Small intestine (tissue), 7 donors: ENCODE measurements at regions not wholly inside any gene's neighbourhood (a gene's known extent, or its start where the extent isn't known, plus 50 kb on each side); places are given as distances from the start of the nearest gene placed in this dataset.
"Not testable (repeated sequence)": the region's sequence is repeated elsewhere in the genome, so short reads cannot be mapped to it uniquely, and the experiment has no call there.

Experiments
- DNase-seq, 2 donors: peaks; one replicate each; pipeline versions ENCODE4 v3.0.0 to v3.0.0-alpha.2; 2013
- FAIRE-seq: peaks from 2 replicates; lab custom pipeline; 2012; peaks lifted over from hg19 to GRCh38; lab: Jason Lieb, UNC
- H3K27ac ChIP-seq, 3 donors: one replicate each; pipeline ENCODE4 v1.5.1; 2013; ENCODE audit warnings: low read length in 2 of 3, mild to moderate bottlenecking in 2 of 3, control low read depth in 1 of 3, inconsistent platforms in 1 of 3, low read depth in 1 of 3, moderate library complexity in 1 of 3
- H3K27me3 ChIP-seq, 3 donors: one replicate each; pipeline ENCODE4 v1.6.1; 2013; ENCODE audit warnings: low read length in 3 of 3, inconsistent platforms in 1 of 3; ENCODE audit not compliant: control insufficient read depth in 3 of 3, insufficient read depth in 3 of 3
- H3K36me3 ChIP-seq, 3 donors: one replicate each; pipeline ENCODE4 v1.6.1; 2013; ENCODE audit warnings: low read length in 3 of 3, inconsistent platforms in 1 of 3, low read depth in 1 of 3, mild to moderate bottlenecking in 1 of 3, moderate library complexity in 1 of 3; ENCODE audit not compliant: control insufficient read depth in 3 of 3, insufficient read depth in 2 of 3
- H3K4me1 ChIP-seq, 3 donors: one replicate each; pipeline ENCODE4 v1.6.1; 2013; ENCODE audit warnings: low read length in 2 of 3, inconsistent platforms in 1 of 3, low read depth in 1 of 3, mild to moderate bottlenecking in 1 of 3, moderate library complexity in 1 of 3; ENCODE audit not compliant: control insufficient read depth in 3 of 3, insufficient read depth in 2 of 3
- H3K4me3 ChIP-seq, 3 donors: one replicate each; pipeline ENCODE4 v1.5.1; 2013; ENCODE audit warnings: low read length in 3 of 3, control low read depth in 1 of 3, inconsistent platforms in 1 of 3, low read depth in 1 of 3, mild to moderate bottlenecking in 1 of 3, moderate library complexity in 1 of 3
- H3K9me3 ChIP-seq, 2 donors: one replicate each; pipeline ENCODE4 v1.6.1; 2013; ENCODE audit warnings: low read depth in 1 of 2, low read length in 1 of 2; ENCODE audit not compliant: control insufficient read depth in 2 of 2, insufficient read depth in 1 of 2
- WGBS, 3 donors: extraction: QIAGEN DNeasy Blood & Tissue Kit; methylation state at CpG; one replicate each; pipeline ENCODE4 v1.1.7; 2013; 5-methylcytosine and 5-hydroxymethylcytosine counted together
- donor health status: healthy with polysubstance abuse.
- donor health status: control.
- donor health status: control.
- donor health status: Bipolar disorder and iron deficiency.
- donor health status: healthy.

DNA sequence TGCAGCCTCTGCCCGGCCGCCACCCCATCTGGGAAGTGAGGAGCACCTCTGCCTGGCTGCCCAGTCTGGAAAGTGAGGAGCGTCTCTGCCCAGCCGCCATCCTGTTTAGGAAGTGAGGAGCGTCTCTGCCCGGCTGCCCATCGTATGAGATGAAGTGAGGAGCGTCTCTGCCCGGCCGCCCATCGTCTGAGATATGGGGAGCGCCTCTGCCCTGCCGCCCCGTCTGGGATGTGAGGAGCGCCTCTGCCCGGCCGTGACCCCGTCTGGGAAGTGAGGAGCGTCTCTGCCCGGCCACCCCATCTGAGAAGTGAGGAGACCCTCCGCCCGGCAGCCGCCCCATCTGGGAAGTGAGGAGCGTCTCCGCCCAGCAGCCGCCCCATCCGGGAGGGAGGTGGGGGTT, 1069.5 kb upstream of the EPHA6 start:
- WGBS, 3 donors, result 91 to 95% (median 92%) methylated on average over 8 to 27 of the region's 27 CpGs
- H3K27me3 ChIP-seq, H3K4me1 ChIP-seq, H3K27ac ChIP-seq, FAIRE-seq, H3K4me3 ChIP-seq, H3K9me3 ChIP-seq, H3K36me3 ChIP-seq, DNase-seq: not testable (repeated sequence)

GRCh38 chr3:95750097-95750496, 1064.3 kb upstream of the EPHA6 start:
- no peaks in the 10 kb centered on the region for H3K27me3 ChIP-seq
- DNase-seq (peak in 1 of 2 donors; percentile 7), FAIRE-seq (no peak)
- WGBS, 3 donors, result 9 to 33% (median 20%) methylated on average over 3 of the region's 3 CpGs
- H3K4me3 ChIP-seq, result no peak overlapping the region
- H3K36me3 ChIP-seq, result no peaks in the 10 kb centered on the region
- peaks cover 0 to 4% of the 10 kb centered on the region in 2 donors for H3K9me3 ChIP-seq
- H3K4me1 ChIP-seq, result no peaks in the 10 kb centered on the region
- no peak overlapping the region for H3K27ac ChIP-seq

- Histone ChIP-seq H3K4me1 (no peaks in the 10 kb centered on the region), H3K36me3 (no peaks in the 10 kb centered on the region), H3K27ac (no peak overlapping the region), H3K4me3 (no peak overlapping the region), H3K27me3 (no peaks in the 10 kb centered on the region), H3K9me3 (peaks cover 0 to 4% of the 10 kb centered on the region in 2 donors)
- DNase-seq (no peak), FAIRE-seq (no peak)
- WGBS, 3 donors, result 28 to 50% (median 38%) methylated on average over 3 of the region's 3 CpGs
Measured at GRCh38 chr3:95751509-95751908, 1062.9 kb upstream of the EPHA6 start.

GRCh38 chr3:95752199-95752598, 1062.2 kb upstream of the EPHA6 start:
- Histone ChIP-seq H3K4me1 (no peaks in the 10 kb centered on the region), H3K27me3 (no peaks in the 10 kb centered on the region), H3K4me3 (no peak overlapping the region), H3K9me3 (peaks cover 0 to 4% of the 10 kb centered on the region in 2 donors), H3K27ac (no peak overlapping the region), H3K36me3 (no peaks in the 10 kb centered on the region)
- 85 to 87% (median 87%) methylated on average over 2 of the region's 2 CpGs for WGBS, 3 donors
- DNase-seq (no peak), FAIRE-seq (no peak)

GRCh38 chr3:95758707-95759106, 1055.7 kb upstream of the EPHA6 start:
- Histone ChIP-seq H3K27ac (no peak overlapping the region), H3K4me3 (no peak overlapping the region), H3K4me1 (no peaks in the 10 kb centered on the region), H3K27me3 (no peaks in the 10 kb centered on the region), H3K9me3 (peaks cover 0 to 7% of the 10 kb centered on the region in 2 donors), H3K36me3 (no peaks in the 10 kb centered on the region)
- 61 to 79% (median 66%) methylated on average over 4 of the region's 4 CpGs for WGBS, 3 donors
- FAIRE-seq, result no peak
- DNase-seq, result no peak

- Histone ChIP-seq H3K4me1 (no peaks in the 10 kb centered on the region), H3K27me3 (no peaks in the 10 kb centered on the region), H3K36me3 (no peaks in the 10 kb centered on the region), H3K27ac (no peak overlapping the region), H3K4me3 (no peak overlapping the region), H3K9me3 (peaks cover 0 to 7% of the 10 kb centered on the region in 2 donors)
- 72 to 80% (median 77%) methylated on average over 6 of the region's 6 CpGs for WGBS, 3 donors
- DNase-seq (no peak), FAIRE-seq (no peak)
Measured at GRCh38 chr3:95759614-95760301, 1054.6 kb upstream of the EPHA6 start.

DNA sequence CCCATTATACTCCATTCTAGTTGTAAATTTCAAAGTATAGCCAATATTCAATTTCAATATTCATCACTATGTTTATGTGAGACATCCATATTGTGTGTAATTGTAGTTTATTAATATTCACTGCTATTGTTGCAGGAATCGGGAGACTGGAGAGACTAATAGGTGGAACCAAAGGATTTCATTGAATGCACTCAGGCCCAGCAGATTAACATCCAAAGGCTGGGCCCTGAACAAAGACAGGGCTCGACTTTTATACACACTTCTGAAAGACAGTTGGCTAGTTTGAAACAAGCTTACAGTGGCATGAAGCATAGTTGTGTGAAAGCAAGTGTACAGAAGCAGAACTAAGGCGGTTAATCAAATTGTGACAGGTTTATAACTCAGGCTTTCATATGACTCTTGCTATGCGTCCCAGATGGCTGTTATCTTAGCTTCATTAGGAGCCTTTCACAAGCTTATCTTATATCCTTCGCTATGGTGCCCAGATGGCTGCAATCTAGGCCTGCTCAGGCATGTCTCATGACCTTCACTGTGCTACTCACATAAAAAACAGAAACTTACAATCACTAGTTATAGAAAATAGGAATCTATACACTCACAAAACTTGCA, 1038.8 kb upstream of the EPHA6 start:
- Histone ChIP-seq H3K27ac (no peak overlapping the region), H3K9me3 (peaks cover 0 to 12% of the 10 kb centered on the region in 2 donors), H3K4me1 (no peaks in the 10 kb centered on the region), H3K27me3 (no peaks in the 10 kb centered on the region), H3K4me3 (no peak overlapping the region), H3K36me3 (no peaks in the 10 kb centered on the region)
- 46 to 70% (median 54%) methylated on average over 5 of the region's 5 CpGs for WGBS, 3 donors
- FAIRE-seq, result no peak
- DNase-seq, result no peak

DNA sequence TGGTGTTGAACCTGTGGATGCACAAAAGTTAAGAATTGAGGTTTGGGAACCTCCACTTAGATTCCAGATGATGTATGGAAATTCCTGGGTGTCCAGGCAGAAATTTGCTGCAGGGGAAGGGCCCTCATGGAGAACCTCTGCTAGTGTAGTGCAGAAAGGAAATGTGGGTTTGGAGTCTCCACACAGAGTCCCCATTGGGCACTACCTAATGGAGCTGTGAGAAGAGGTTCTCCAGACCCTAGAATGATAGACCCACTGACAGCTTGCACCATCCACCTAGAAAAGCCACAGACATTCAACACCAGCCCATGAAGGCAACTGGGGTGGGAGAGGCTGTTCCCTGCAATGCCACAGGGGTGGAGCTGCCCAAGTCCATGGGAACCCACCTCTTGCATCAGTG, 1032.8 kb upstream of the EPHA6 start:
- H3K4me3 ChIP-seq, result no peak overlapping the region
- H3K9me3 ChIP-seq, result peaks cover 0 to 5% of the 10 kb centered on the region in 2 donors
- H3K4me1 ChIP-seq, result no peaks in the 10 kb centered on the region
- H3K27ac ChIP-seq, result no peak overlapping the region
- FAIRE-seq (no peak), DNase-seq (no peak)
- no peaks in the 10 kb centered on the region for H3K27me3 ChIP-seq
- no peaks in the 10 kb centered on the region for H3K36me3 ChIP-seq
